NCI-H146 treated with DMSO at 0.1 percent for 48 hours (cell line): ENCODE measurements at regions not wholly inside any gene's neighbourhood (a gene's known extent, or its start where the extent isn't known, plus 50 kb on each side); places are given as distances from the start of the nearest gene placed in this dataset.

ENCODE experiments used
- DNase-seq: peaks from one replicate; lab custom pipeline; 2025; ENCODE audit not compliant: unreplicated experiment; lab: John Stamatoyannopoulos, UW

- DNase-seq, result no peak
These were observed 387.8 kb downstream of the DCAF12L2 start for GRCh38 chrX:125778261-125778660.

GRCh38 chrX:125782184-125782583 is 383.9 kb downstream of the DCAF12L2 start:
- no peak for DNase-seq

- DNase-seq, result no peak
These were observed 379.8 kb downstream of the DCAF12L2 start for GRCh38 chrX:125786316-125786715.

GRCh38 chrX:125791787-125792186 is 374.3 kb downstream of the DCAF12L2 start:
- DNase-seq, result no peak

- no peak for DNase-seq
These were observed 355.2 kb downstream of the DCAF12L2 start for GRCh38 chrX:125810856-125811255.

- no peak for DNase-seq
These were observed 340.0 kb downstream of the DCAF12L2 start for GRCh38 chrX:125826080-125826479.

- DNase-seq, result no peak
These were observed 339.2 kb downstream of the DCAF12L2 start for GRCh38 chrX:125826774-125827451.

- no peak for DNase-seq
These were observed 319.8 kb downstream of the DCAF12L2 start for GRCh38 chrX:125846271-125846670.

GRCh38 chrX:125850693-125851092 is 315.4 kb downstream of the DCAF12L2 start:
- DNase-seq, result no peak

- no peak for DNase-seq
These were observed 282.9 kb downstream of the DCAF12L2 start for GRCh38 chrX:125883169-125883568.

GRCh38 chrX:125894947-125895346 is 271.1 kb downstream of the DCAF12L2 start:
- no peak for DNase-seq

- DNase-seq, result no peak
These were observed 270.6 kb downstream of the DCAF12L2 start for GRCh38 chrX:125895518-125895917.

GRCh38 chrX:125926295-125926694 is 239.8 kb downstream of the DCAF12L2 start:
- DNase-seq, result no peak

- no peak for DNase-seq
These were observed 225.1 kb downstream of the DCAF12L2 start for GRCh38 chrX:125940985-125941384.

- DNase-seq, result no peak
These were observed 218.6 kb downstream of the DCAF12L2 start for GRCh38 chrX:125947501-125947900.

GRCh38 chrX:125952973-125953372 is 213.1 kb downstream of the DCAF12L2 start:
- DNase-seq, result no peak

GRCh38 chrX:125953814-125954213 is 212.3 kb downstream of the DCAF12L2 start:
- no peak for DNase-seq

GRCh38 chrX:125954236-125954635 is 211.9 kb downstream of the DCAF12L2 start:
- DNase-seq, result no peak

- no peak for DNase-seq
These were observed 188.2 kb downstream of the DCAF12L2 start for GRCh38 chrX:125977851-125978250.

- no peak for DNase-seq
These were observed 167.7 kb downstream of the DCAF12L2 start for GRCh38 chrX:125998432-125998831.

GRCh38 chrX:126027229-126027628 is 138.9 kb downstream of the DCAF12L2 start:
- no peak for DNase-seq

GRCh38 chrX:126030021-126030420 is 136.1 kb downstream of the DCAF12L2 start:
- no peak for DNase-seq

- no peak for DNase-seq
These were observed 102.1 kb downstream of the DCAF12L2 start for GRCh38 chrX:126063984-126064383.
